ENCODE measurements at regions not wholly inside any gene's neighbourhood (a gene's known extent, or its start where the extent isn't known, plus 50 kb on each side); places are given as distances from the start of the nearest gene placed in this dataset.
"Not testable (repeated sequence)": the region's sequence is repeated elsewhere in the genome, so short reads cannot be mapped to it uniquely, and the experiment has no call there.

DNA sequence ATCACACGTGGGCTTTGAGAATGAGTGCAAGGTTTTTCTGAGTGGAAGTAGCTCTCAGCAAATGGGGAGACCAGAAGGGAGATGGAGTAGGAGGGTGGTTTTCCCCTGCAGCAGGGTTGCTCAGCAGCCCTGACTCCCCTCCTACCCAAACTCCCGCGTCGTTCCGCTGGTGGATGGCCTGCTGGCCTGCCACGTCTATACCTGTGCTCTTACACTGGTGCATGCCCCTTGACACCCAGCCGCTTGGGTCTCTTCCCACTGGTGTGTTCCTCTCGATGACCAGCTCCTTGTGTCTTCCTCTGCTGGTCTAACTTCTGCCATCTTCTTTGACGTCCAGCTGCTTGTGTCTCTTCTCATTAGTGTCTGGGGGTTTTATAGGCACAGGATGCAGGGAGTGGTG is 1797.9 kb downstream of the NCAM2 start:
- no peak for DNase-seq

DNA sequence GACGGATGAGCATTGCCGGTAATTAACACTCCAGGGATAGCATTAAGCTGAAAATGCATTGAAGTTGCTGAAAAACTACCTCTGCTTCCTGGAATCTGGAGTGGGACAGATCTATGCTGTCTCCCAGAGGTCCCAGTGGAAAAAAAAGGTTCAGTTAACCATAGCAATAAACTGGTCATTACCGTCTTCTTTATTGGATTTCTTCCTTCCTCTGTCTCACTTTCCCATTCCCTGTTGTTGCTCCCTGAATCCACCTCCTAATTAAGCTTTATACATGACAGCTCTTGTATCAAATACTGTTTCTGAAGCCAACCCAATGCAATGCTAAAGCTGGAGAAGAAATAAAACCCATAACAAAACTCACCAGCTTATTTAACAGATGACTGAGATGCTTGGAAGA is 1805.9 kb downstream of the NCAM2 start:
- DNase-seq, result no peak

DNA sequence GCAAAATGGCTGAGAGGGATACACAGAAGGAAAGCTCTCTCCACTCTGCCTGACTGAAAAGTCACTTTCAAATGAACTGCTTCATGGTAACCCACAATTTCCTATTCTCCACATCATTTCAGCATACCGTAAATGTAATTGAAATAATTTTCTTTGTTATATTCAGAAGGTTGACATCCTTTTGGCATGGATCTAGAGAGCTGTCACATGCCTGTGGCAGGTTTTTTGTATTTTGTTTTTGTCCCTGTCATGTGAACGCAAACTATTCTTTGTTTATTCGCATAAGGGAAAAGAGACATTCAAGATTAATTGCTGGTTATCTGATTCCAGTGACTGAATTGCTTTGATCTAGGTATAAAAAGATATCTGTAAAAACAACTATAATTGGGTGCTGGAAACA is 1808.1 kb downstream of the NCAM2 start:
- DNase-seq, result no peak

DNA sequence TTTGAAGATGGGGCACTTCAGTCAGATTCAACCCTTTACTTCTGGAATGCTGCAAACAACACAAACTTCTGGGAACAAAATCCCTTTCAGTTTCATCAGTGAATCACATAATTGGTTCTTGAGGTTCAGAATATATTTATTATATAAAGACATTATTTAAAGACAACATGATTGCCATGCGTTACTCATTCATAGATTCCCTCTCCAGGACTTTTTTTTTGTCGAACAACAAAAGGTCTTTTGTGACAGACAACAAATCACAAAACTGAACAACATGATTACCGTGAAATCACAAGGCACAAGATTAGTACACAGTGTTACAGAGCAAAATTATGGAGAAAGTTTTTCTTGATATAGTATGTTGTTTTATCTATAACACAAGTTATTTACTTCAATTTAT is 1815.0 kb downstream of the NCAM2 start:
- no peak for DNase-seq

DNA sequence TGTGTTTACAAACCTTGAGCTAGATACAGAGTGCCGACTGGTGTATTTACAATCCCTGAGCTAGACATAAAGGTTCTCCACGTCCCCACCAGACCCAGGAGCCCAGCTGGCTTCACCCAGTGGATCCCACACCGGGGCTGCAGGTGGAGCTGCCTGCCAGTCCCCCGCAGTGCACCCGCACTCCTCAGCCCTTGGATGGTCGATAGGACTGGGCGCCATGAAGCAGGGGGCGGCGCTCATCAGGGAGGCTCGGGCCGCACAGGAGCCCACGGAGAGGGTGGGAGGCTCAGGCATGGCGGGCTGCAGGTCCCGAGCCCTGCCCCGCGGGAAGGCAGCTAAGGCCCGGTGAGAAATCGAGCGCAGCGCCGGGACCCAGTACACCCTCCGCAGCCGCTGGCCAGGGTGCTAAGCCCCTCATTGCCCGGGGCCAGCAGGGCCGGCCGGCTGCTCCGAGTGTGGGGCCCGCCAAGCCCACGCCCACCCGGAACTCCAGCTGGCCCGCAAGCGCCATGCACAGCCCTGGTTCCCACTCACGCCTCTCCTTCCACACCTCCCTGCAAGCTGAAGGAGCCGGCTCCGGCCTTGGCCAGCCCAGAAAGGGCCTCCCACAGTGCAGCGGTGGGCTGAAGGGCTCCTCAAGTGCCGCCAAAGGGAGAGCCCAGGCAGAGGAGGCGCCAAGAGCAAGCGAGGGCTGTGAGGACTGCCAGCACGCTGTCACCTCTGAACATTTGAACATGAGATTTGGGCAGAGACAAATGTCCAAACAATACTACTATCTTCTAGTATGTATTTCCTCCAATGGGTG is 1820.7 kb downstream of the NCAM2 start:
- not testable (repeated sequence) for DNase-seq

DNA sequence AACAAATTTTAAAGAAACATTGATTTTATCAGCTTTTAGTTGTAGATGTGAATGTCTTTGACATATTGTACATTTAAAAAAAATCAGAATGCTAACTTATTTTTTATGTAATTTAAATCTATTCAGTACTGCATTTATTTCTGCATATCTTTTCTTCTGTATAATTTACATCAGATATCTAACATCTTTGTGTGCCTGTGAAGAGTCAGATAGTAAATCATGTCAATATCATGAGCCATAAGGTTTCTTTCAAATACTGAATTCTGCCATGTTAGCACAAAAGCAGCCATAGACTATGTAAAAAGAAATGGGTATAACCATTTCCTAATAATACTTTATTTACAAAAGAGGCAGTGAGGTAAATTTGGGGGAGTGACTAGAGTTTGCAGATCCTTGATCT is 1829.2 kb downstream of the NCAM2 start:
- DNase-seq, result no peak

DNA sequence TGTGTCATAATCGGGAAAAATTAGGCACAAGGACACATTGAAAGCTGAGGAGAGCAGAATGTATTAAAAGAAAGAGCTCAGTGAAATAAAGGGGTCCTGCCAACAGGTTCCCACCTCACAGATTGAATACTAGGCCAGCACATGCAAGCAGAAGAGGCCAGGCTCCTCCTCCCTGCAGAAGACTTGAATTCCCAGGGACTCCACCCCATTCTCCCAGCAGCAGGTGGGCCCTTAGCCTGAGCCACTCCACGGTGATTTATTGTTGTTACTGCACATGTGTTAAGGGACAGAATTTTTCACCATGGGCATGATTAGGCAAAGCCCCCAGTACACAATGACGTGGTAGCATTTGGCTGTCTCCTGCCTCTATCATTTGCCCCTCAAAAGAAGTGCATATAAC is 1844.7 kb downstream of the NCAM2 start:
- no peak for DNase-seq

DNA sequence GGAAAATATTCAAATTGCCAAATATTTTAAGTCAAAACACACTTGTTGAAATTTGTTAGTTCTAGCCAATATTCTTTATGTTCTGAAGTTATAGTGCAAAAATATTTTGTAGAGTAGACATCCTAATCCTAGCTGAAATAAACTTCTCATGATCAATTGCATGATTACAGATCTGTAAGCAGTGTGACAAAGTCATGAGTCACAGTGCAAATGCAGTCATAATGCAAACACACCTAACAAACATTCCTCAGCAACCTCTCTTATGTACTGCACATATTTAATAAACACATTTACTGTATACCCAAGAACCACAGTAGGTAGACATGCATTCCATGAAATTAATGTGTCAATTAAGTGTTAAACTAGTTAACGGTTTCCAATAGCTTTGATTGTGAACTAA is 1857.4 kb downstream of the NCAM2 start:
- no peak for DNase-seq

DNA sequence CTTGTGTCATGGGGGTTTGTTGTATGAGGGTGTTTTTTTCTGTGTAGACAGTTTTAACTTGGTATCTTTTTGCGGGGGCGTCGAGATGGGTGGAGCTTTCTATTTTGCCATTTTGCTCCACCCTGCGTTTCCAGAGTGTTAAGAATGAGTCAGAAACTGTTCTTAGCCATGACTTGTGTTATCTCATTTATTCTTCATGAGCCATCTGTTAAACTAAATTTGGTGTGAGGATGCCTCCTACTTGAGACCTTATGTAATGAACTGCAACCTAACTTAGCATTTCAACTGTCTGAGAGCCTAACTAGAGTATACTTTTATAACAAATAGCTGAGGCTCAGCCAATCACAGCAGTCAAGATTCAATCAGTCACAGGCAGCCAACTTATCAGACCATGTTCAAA is 1873.5 kb downstream of the NCAM2 start:
- DNase-seq, result no peak

DNA sequence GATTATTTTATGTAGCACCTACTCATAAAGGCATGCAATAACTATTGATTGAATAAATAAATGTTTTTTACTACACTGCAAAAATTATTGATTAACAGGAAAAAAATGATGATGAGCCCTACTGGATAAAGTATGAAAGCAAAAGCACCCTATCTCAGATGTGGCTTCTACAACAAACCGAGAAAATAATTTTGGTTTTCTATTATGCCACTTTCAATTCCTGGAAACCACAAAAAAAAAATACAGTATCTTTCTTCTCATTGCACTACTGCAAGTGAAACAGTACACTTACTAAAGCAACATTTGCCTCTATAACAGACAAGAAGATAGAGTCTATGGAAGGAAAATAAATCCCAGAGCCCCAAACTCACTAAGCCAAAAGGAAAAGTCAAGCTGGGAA is 1882.4 kb downstream of the NCAM2 start:
- no peak for DNase-seq

DNA sequence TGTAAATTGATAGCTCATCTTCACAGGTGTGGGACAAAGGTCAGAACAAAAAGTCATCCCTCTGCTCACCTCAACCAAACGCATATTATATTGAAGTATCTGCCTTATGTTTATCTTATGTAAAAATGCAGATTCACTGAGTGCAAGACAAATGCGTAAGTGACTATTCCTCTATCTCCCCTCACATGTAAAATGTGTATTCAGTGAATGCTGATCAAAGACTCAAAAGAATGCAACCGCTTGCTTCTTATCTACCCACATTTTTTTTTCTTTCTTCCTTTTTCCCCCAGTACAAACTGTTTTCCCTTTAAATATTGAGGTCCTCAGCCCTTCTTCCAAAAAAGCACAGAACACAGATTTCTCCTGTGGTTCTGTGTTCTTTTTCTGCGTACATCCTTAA is 1882.9 kb downstream of the NCAM2 start:
- DNase-seq, result no peak

DNA sequence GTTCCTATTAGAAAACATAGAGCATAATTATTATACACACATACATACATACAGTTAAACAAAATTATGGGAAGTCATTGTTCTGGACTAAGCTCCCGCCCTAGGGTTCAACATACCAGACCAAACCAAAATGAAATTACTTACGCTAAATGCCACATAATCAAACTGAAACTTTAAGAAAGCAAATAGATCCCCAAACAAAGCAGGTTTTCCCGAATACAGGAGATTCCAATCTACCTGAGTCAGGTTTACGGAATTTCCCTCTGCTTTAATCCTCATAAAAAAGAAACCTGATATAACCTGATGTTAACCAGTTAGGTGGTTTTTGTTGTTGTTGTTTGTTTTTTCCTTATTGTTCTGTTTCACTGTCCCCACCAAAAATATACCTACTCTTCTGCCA is 1886.9 kb downstream of the NCAM2 start:
- no peak for DNase-seq

DNA sequence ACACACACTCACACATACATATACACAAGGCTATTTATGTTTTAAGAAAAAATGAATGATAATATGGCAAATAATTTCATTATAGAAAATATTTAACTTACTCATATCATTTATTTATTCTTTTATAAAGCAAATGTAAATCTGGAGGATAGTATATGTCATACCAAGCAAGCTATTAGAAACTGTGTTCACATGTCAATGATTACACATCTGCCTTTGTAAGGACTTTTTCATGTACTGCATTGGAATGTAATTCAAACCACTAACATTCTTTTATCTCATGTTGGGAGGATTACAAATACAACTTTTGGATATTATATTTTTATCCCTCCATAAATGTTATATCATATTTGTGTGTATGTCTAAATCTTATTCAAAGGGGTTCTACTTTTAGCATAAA is 1887.4 kb downstream of the NCAM2 start:
- no peak for DNase-seq

DNA sequence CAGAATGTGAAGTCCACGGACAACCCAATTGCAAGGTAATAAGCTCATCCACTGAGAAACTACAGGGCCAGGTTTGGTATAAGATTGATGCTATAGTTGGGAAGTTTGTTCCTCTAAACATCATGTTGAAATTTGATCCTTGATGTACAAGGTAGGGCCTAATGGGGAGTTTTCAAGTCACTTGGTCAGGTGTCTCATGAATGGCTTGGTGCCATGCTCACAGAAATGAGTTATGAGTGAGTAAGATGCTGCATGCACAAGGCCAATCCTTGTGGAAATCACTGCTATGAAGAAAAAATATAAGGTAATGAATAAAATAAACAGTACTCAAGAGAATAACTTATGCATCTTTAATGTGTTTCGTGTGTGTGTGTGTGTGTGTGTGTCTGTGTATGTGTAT is 1891.2 kb downstream of the NCAM2 start:
- DNase-seq, result no peak

DNA sequence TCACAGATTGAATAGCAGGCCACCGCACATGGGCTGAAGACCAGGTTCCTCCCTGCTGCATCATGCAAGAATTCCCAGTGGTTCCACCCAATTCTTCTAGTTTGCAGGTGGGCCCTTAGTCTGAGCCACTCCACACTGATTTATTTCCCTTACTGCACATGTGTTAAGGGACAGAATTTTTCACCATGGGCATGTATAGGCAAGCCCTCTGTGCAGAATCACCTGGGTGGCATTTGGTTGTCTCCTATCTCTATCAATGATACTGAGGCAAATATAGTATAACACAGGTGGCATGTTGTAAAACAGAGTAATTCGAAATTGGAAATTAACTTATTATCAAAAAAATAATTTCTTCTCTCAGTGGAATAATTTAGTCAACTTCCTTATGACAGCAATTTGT is 1892.4 kb downstream of the NCAM2 start:
- DNase-seq, result no peak

DNA sequence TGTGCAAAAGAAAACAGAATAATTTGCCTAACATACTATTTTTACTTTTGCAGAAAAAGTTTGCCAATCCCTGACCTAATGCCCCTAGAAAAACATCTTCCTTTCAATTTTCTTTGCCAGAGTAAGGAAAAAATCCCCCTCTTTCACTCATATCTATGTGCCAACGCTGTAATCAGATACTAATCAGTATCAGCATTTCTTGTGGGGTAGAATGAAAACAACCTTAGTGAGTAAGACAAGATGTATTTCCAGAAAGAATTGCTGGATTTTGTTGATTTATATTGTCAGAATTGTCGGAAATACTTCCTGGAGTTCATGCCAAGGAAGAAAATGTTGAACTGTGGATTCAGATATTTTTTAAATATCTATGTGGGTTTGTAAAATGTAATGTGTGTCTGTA is 1893.8 kb downstream of the NCAM2 start:
- no peak for DNase-seq

DNA sequence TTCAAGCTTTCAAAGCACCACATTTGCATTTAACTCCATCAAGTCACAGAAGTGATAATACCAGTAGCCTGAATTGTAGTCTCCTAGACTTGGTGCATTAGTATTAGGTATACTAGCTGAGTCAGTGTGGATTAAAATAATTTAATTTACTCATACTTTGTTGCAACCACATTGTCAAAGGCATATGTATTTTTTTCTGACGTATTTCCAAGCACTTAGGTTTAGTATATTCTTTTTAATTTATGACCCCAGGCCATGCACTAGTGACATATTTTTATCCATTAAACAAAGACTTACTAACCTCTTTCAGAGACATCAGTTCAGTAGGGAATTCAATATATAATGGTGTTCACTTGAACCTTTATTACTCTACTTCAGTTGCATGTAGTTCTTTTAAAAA is 1894.5 kb downstream of the NCAM2 start:
- no peak for DNase-seq

DNA sequence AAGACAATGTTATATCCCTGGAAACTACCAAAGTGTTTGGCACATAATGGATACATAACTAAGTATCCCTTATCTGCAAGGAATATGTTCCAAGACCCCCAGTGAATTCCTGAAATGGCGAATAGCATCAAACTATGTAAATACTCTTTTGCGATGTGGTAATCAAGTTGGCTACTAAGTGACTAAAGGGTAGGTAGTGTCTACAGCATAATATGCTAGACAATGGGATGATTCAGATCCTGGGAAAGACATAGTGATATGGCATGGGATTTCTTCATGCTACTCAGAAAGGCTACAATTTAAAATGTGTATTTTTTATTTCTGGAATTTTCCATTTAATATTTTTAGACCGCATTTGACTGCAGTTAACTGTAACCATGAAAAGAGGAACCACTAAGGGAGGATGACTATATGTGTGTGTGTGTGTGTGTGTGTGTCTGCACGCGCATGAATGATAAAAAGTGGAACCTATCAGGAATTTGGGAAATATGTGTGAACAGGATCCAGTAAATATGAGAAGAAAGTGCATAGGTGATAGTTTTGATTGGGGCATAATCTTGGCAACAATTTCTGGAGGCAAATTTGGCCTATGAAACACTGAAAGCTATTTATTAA is 1899.9 kb downstream of the NCAM2 start:
- no peak for DNase-seq

DNA sequence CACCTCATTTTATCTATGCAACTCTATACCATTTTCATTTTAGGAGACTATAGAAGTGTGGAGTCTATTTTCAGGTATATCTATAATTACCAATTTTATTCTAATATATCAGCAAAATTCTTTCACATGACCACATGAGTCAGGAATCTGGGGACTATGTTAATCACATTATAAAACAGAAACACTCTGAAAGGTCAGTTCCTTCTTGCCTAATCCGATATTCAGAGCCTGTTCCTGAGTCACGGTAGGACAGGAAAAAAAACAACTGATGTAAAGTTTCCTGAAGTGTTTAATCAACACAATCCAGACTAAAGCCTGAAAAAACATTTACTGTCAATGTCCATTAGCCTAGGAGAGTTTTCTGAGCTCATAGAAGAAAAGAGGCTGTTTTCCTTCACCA is 1902.3 kb downstream of the NCAM2 start:
- no peak for DNase-seq

DNA sequence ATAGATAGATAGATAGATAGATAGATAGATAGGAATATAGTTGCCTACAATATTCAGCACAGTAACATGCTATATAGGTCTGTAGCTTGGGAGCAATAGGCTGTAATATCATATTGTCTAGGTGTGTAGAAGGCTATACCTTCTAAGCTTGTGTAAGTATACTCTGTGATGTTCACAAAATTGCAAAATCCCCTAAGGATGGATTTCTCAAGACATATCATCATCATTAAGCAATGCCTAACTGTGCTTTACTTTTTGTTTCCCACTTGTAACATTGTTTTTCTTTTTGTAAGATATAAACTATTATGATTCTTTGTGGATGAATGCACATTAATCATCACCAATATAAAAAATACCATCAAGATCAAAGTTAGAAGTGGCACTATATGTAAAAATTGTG is 1905.6 kb downstream of the NCAM2 start:
- no peak for DNase-seq

DNA sequence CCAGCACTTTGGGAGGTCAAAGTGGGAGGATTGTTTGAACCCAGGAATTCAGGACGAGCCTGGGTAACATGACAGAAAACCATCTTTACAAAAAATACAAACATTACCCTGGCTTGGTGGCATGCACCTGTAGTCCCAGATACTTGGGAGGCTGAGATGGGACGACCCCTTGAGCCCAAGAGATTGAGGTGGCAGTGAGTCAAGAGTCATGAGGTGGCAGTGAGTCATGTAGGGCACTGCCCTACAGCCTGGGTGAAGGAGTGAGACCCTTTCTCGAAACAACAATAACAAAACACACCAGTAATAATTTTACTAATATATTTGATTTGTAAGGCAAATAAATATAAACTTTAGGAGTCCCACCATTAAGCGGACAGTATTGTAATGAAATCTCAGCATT is 1906.2 kb downstream of the NCAM2 start:
- DNase-seq, result no peak

DNA sequence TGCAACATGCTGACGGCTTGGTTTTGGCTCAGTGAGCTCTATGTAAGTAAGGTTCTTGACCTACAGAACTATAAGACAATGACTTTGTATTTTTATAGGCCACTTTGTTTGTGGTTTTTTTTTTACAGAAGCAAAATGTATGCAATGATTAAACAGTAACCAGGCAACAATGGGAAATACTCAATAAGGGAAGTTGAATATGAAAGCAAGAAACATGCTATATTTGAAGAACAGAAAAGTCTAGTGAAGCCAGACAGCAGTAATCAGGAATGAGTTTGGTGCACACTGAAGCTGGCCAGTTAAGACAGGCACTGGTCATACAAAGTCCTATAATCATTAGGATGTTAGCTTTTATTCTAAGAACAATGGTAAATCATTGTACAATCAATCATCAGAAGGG is 1926.8 kb downstream of the NCAM2 start:
- DNase-seq, result no peak

DNA sequence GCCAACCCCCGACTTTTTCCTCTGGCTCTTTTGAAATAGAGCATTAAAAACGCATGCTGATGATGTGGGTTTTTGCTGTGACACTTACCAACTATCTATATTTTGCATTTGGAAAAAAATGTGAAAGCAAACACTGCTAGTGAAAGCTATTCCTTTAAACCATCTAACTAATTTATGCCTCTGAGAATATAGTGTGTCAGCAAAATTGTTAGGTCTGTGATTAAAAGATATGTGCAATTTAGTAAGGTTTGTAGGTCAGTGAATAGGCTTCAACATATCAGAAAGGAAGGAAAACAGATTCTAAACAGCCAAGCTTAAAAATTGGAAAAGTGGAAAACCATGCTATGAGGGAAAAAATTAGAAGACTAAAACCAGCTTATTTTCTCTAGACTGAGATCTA is 1929.3 kb downstream of the NCAM2 start:
- DNase-seq, result no peak

DNA sequence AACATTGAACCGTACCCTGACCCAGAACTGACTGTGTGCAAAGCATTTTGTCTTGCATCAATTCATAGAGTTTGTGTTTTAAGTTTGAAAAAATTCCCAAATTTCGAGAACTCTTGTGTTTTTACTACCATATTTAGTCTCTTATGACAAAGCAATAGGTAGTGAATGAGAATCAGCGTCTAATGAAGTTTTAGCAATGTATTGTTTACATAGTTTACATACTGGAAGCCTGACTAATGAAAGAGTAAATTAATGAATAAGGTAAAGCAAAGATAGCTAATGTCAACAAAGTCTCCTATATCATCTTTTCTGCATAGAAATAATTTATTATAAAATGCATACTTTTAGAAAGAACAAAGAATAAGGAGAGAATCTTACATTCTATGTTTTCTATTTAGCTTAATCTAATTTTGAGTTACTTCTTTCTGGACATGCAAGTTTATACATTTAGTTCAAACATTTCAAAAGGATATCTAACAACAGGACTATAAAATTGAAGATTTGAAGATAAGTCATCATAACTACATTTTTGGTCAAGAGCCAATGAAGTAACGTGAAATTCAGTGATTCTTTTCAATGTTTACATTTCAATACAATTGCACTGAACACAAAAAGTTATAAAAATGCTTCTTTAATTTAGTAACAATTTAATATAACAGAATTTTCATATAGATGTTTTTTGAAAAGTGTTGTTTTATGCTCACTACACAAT is 1943.7 kb downstream of the NCAM2 start:
- DNase-seq, result no peak

Data from CD4-positive, alpha-beta T cell treated with Interleukin-10 for 1 hour (primary cell).